ENCODE measurements at regions not wholly inside any gene's neighbourhood (a gene's known extent, or its start where the extent isn't known, plus 50 kb on each side); places are given as distances from the start of the nearest gene placed in this dataset.

DNA sequence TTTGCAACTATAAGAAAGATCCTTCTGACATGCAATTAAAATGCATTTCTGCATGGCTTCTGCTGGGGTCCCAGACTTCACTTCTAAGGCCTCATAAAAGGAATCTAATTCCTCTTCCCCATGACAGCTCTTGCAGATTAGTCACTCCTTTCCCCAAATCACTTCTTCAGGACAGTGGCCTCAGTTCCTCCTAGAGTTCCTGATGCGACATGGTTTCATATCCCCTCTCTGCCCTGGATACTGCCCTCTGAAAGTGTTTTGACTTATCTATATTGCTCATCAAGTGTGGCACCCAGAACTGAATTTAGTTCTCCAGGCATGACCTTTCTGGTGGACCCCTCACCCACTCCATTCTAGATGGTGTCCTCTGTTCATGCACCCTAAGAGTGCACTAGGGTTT, 238.1 kb downstream of the FOXO1 start:
- Histone ChIP-seq H4K20me1 (ENCODE audit: low read depth, low read length) (no peaks in the 10 kb centered on the region), H3K9me2 (replicated peaks; ENCODE audit: insufficient read depth, low read length) (no peaks in the 10 kb centered on the region), H2AFZ (ENCODE audit: low read depth, low read length, severe bottlenecking) (no peak overlapping the region), H3K27ac (ENCODE audit: low read depth, low read length) (no peak overlapping the region), H3K4me2 (ENCODE audit: low read depth, low read length, poor library complexity, severe bottlenecking) (no peak overlapping the region), H3F3A (ENCODE audit: insufficient read depth) (peaks cover 23% of the 10 kb centered on the region), H3K36me3 (ENCODE audit: low read length) (no peaks in the 10 kb centered on the region), H3K79me2 (ENCODE audit: insufficient read depth, low read length) (no peaks in the 10 kb centered on the region), H3K27me3 (ENCODE audit: low read length) (no peaks in the 10 kb centered on the region), H3K9ac (ENCODE audit: low read length) (no peak overlapping the region), H3K9me3 (ENCODE audit: insufficient read depth, low read length) (no peaks in the 10 kb centered on the region), H3K4me3 (ENCODE audit: insufficient read depth, low read length, poor library complexity, severe bottlenecking) (no peak overlapping the region)
- TF ChIP-seq, protein P1, sequence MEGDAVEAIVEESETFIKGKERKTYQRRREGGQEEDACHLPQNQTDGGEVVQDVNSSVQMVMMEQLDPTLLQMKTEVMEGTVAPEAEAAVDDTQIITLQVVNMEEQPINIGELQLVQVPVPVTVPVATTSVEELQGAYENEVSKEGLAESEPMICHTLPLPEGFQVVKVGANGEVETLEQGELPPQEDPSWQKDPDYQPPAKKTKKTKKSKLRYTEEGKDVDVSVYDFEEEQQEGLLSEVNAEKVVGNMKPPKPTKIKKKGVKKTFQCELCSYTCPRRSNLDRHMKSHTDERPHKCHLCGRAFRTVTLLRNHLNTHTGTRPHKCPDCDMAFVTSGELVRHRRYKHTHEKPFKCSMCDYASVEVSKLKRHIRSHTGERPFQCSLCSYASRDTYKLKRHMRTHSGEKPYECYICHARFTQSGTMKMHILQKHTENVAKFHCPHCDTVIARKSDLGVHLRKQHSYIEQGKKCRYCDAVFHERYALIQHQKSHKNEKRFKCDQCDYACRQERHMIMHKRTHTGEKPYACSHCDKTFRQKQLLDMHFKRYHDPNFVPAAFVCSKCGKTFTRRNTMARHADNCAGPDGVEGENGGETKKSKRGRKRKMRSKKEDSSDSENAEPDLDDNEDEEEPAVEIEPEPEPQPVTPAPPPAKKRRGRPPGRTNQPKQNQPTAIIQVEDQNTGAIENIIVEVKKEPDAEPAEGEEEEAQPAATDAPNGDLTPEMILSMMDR (IDR thresholded peaks at IDR 0.05; ENCODE audit: insufficient read depth, low read length, poor library complexity, severe bottlenecking): no peak
- no peak for TF ChIP-seq EZH2phosphoT487 (conservative IDR thresholded peaks at IDR 0.05; ENCODE audit: low read length)

DNA sequence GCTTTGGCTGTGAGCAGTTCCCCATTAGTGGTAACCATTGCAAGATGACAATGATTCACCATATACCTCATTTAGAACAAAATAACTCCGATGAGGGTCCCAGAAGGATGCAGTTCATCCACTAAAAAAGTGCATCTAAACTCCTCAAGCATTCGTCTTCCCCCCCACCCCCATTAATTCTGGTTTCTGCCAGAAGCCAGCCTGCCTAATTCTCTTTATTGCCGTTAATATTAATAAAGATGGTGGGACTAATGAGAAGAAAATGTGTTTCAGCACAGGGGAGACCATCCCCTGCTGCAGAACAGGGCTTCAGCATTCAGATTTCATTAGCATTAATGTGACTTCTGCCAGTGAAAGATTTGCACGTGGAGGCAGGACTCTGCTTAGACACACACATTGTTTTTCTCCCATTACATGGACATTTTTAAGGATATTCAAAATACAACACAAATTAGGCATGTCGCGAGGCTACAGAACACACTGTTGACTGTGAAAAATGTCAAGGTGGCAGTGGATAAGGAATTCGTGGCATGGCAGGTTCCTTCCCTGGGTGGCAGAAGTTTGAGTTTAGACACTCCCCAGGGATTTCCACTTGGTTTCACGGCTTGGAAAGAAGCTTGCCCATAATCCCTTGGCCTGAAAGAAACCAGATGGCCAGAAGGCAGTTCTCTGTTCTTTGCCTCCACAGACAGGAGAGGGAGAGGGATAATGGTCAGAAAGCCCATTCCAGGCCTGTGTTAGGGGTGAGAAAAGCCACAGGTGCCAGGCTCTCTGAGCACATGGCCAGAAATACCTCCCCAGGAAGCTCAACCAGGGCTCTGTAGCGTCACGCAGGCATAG, 236.5 kb downstream of the FOXO1 start:
- peak overlapping the region; percentile 37 for H2AFZ ChIP-seq (ENCODE audit: low read depth, low read length, severe bottlenecking)
- H3K4me2 ChIP-seq (ENCODE audit: low read depth, low read length, poor library complexity, severe bottlenecking): peak overlapping the region; percentile 59

GRCh38 chr13:40432018-40432978, 234.1 kb downstream of the FOXO1 start:
- H4K20me1 ChIP-seq (ENCODE audit: low read depth, low read length): no peaks in the 10 kb centered on the region
- peak overlapping the region; percentile 96 for H3K27ac ChIP-seq (ENCODE audit: low read depth, low read length)
- no peaks in the 10 kb centered on the region for H3K27me3 ChIP-seq (ENCODE audit: low read length)
- H3F3A ChIP-seq (ENCODE audit: insufficient read depth): peaks cover 40% of the 10 kb centered on the region
- H3K36me3 ChIP-seq (ENCODE audit: low read length): no peaks in the 10 kb centered on the region
- H3K9ac ChIP-seq (ENCODE audit: low read length): peak overlapping the region; percentile 45
- H3K9me3 ChIP-seq (ENCODE audit: insufficient read depth, low read length): no peaks in the 10 kb centered on the region
- no peaks in the 10 kb centered on the region for H3K9me2 ChIP-seq (replicated peaks; ENCODE audit: insufficient read depth, low read length)
- peak overlapping the region; percentile 59 for H3K4me2 ChIP-seq (ENCODE audit: low read depth, low read length, poor library complexity, severe bottlenecking)
- H2AFZ ChIP-seq (ENCODE audit: low read depth, low read length, severe bottlenecking): no peak overlapping the region
- TF ChIP-seq EZH2phosphoT487 (conservative IDR thresholded peaks at IDR 0.05; ENCODE audit: low read length): no peak
- TF ChIP-seq, protein P1 (IDR thresholded peaks at IDR 0.05; ENCODE audit: insufficient read depth, low read length, poor library complexity, severe bottlenecking): no peak
- H3K4me3 ChIP-seq (ENCODE audit: insufficient read depth, low read length, poor library complexity, severe bottlenecking): peak overlapping the region; percentile 25
- H3K79me2 ChIP-seq (ENCODE audit: insufficient read depth, low read length): no peaks in the 10 kb centered on the region

More for the DNA sequence above, 236.5 kb downstream of the FOXO1 start:
- no peaks in the 10 kb centered on the region for H3K27me3 ChIP-seq (ENCODE audit: low read length)
- TF ChIP-seq EZH2phosphoT487 (conservative IDR thresholded peaks at IDR 0.05; ENCODE audit: low read length): no peak
- TF ChIP-seq, protein P1 (IDR thresholded peaks at IDR 0.05; ENCODE audit: insufficient read depth, low read length, poor library complexity, severe bottlenecking): no peak
- H3F3A ChIP-seq (ENCODE audit: insufficient read depth): peaks cover 30% of the 10 kb centered on the region
- peak overlapping the region; percentile 96 for H3K27ac ChIP-seq (ENCODE audit: low read depth, low read length)
- no peaks in the 10 kb centered on the region for H3K79me2 ChIP-seq (ENCODE audit: insufficient read depth, low read length)
- H3K9me2 ChIP-seq (replicated peaks; ENCODE audit: insufficient read depth, low read length): no peaks in the 10 kb centered on the region
- no peaks in the 10 kb centered on the region for H3K36me3 ChIP-seq (ENCODE audit: low read length)
- no peak overlapping the region for H3K4me3 ChIP-seq (ENCODE audit: insufficient read depth, low read length, poor library complexity, severe bottlenecking)
- no peaks in the 10 kb centered on the region for H3K9me3 ChIP-seq (ENCODE audit: insufficient read depth, low read length)
- peak overlapping the region; percentile 45 for H3K9ac ChIP-seq (ENCODE audit: low read length)
- H4K20me1 ChIP-seq (ENCODE audit: low read depth, low read length): no peaks in the 10 kb centered on the region

All from SU-DHL-6 (cell line).